Astrocyte (in vitro differentiated cells and primary cell): ENCODE measurements at regions not wholly inside any gene's neighbourhood (a gene's known extent, or its start where the extent isn't known, plus 50 kb on each side); places are given as distances from the start of the nearest gene placed in this dataset.

ENCODE experiments used
- DNase-seq: peaks from one replicate; pipeline ENCODE4 v3.0.0-alpha.2; 2010; ENCODE audit warnings: low read depth
- FAIRE-seq: peaks from 2 replicates; lab custom pipeline; 2011; peaks lifted over from hg19 to GRCh38; lab: Jason Lieb, UNC
- H2AFZ ChIP-seq: 2 replicates; pipeline ENCODE4 v1.6.0; 2012; ENCODE audit warnings: low read depth, low read length, inconsistent platforms
- H3K27ac ChIP-seq: 2 replicates; pipeline ENCODE4 v1.5.1; 2011; ENCODE audit warnings: low read depth, low read length, inconsistent platforms
- H3K27me3 ChIP-seq: 2 replicates; pipeline ENCODE4 v1.6.0; 2011; ENCODE audit warnings: low read length, inconsistent platforms; ENCODE audit not compliant: insufficient read depth
- H3K36me3 ChIP-seq: 2 replicates; pipeline ENCODE4 v1.5.1; 2011; ENCODE audit warnings: low read length, inconsistent platforms; ENCODE audit not compliant: insufficient read depth
- H3K4me1 ChIP-seq: 2 replicates; pipeline ENCODE4 v1.5.1; 2011; ENCODE audit warnings: low read length, inconsistent platforms; ENCODE audit not compliant: insufficient read depth
- H3K4me2 ChIP-seq: 2 replicates; pipeline ENCODE4 v1.6.0; 2012; ENCODE audit warnings: low read length, inconsistent platforms
- H3K4me3 ChIP-seq: 2 replicates; pipeline ENCODE4 v1.5.1; 2011; ENCODE audit warnings: low read depth, mild to moderate bottlenecking, low read length, inconsistent platforms; ENCODE audit not compliant: insufficient read depth
- H3K79me2 ChIP-seq: 2 replicates; pipeline ENCODE4 v1.6.0; 2012; ENCODE audit warnings: mild to moderate bottlenecking, low read length, inconsistent platforms; ENCODE audit not compliant: insufficient read depth
- H3K9ac ChIP-seq: 2 replicates; pipeline ENCODE4 v1.6.0; 2012; ENCODE audit warnings: mild to moderate bottlenecking, low read length, inconsistent platforms
- H3K9me3 ChIP-seq: 2 replicates; pipeline ENCODE4 v1.5.1; 2012; ENCODE audit warnings: low read depth, mild to moderate bottlenecking, low read length, inconsistent platforms; ENCODE audit not compliant: insufficient read depth
- H4K20me1 ChIP-seq: 2 replicates; pipeline ENCODE4 v1.6.0; 2012; ENCODE audit warnings: low read length, inconsistent platforms; ENCODE audit not compliant: insufficient read depth
- H3K27ac Mint-ChIP-seq: one replicate; pipeline ENCODE4 v1.8.0; 2021; ENCODE audit warnings: mild to moderate bottlenecking, mixed read lengths; ENCODE audit not compliant: unreplicated experiment
- H3K27me3 Mint-ChIP-seq: one replicate; pipeline ENCODE4 v1.8.0; 2021; ENCODE audit warnings: low read depth, mixed read lengths; ENCODE audit not compliant: unreplicated experiment
- H3K36me3 Mint-ChIP-seq: one replicate; pipeline ENCODE4 v1.8.0; 2021; ENCODE audit warnings: low read depth, mixed read lengths; ENCODE audit not compliant: unreplicated experiment
- H3K4me1 Mint-ChIP-seq: one replicate; pipeline ENCODE4 v1.8.0; 2021; ENCODE audit warnings: low read depth, mixed read lengths; ENCODE audit not compliant: unreplicated experiment
- H3K4me3 Mint-ChIP-seq: one replicate; pipeline ENCODE4 v1.8.0; 2021; ENCODE audit warnings: mild to moderate bottlenecking, moderate library complexity, mixed read lengths; ENCODE audit not compliant: unreplicated experiment
- H3K9me3 Mint-ChIP-seq: one replicate; pipeline ENCODE4 v1.8.0; 2021; ENCODE audit warnings: mild to moderate bottlenecking, mixed read lengths; ENCODE audit not compliant: unreplicated experiment
- CTCF ChIP-seq: IDR thresholded peaks from 2 replicates; pipeline ENCODE4 v1.5.1; 2011; ENCODE audit warnings: low read depth, mild to moderate bottlenecking, inconsistent platforms, low read length, moderate library complexity; ENCODE audit not compliant: insufficient read depth
- EZH2 ChIP-seq: IDR thresholded peaks from 2 replicates; pipeline ENCODE4 v1.6.1; 2012; ENCODE audit warnings: mild to moderate bottlenecking, low read length, inconsistent platforms; ENCODE audit not compliant: insufficient read depth

- no peak overlapping the region for H3K27ac Mint-ChIP-seq
- H3K36me3 Mint-ChIP-seq = no peaks in the 10 kb centered on the region
- H3K4me1 Mint-ChIP-seq = no peaks in the 10 kb centered on the region
- Histone ChIP-seq H3K9me3 (no peaks in the 10 kb centered on the region), H3K4me2 (no peak overlapping the region), H4K20me1 (no peaks in the 10 kb centered on the region), H3K9ac (no peak overlapping the region), H3K79me2 (no peaks in the 10 kb centered on the region), H2AFZ (no peak overlapping the region), H3K27me3 (no peaks in the 10 kb centered on the region), H3K36me3 (no peaks in the 10 kb centered on the region), H3K4me3 (no peak overlapping the region), H3K27ac (no peak overlapping the region), H3K4me1 (no peaks in the 10 kb centered on the region)
- FAIRE-seq (no peak), DNase-seq (no peak)
- TF ChIP-seq CTCF = no peak
- TF ChIP-seq EZH2 = no peak
- H3K4me3 Mint-ChIP-seq = no peak overlapping the region
- no peaks in the 10 kb centered on the region for H3K27me3 Mint-ChIP-seq
- H3K9me3 Mint-ChIP-seq = no peaks in the 10 kb centered on the region
These were observed 79.6 kb downstream of the DDX53 start for GRCh38 chrX:23079347-23079746.

GRCh38 chrX:23100826-23101225, 101.1 kb downstream of the DDX53 start:
- no peak overlapping the region for H3K27ac ChIP-seq
- no peak overlapping the region for H3K4me3 ChIP-seq
- Mint-ChIP-seq H3K9me3 (no peaks in the 10 kb centered on the region), H3K27ac (no peak overlapping the region), H3K36me3 (no peaks in the 10 kb centered on the region), H3K27me3 (no peaks in the 10 kb centered on the region), H3K4me1 (no peaks in the 10 kb centered on the region), H3K4me3 (no peak overlapping the region)
- DNase-seq = no peak
- H4K20me1 ChIP-seq = no peaks in the 10 kb centered on the region
- no peaks in the 10 kb centered on the region for H3K36me3 ChIP-seq
- no peak overlapping the region for H3K9ac ChIP-seq
- no peak for TF ChIP-seq CTCF
- TF ChIP-seq EZH2 = no peak
- no peaks in the 10 kb centered on the region for H3K79me2 ChIP-seq
- H3K27me3 ChIP-seq = no peaks in the 10 kb centered on the region
- H2AFZ ChIP-seq = no peak overlapping the region
- H3K4me2 ChIP-seq = no peak overlapping the region
- no peaks in the 10 kb centered on the region for H3K9me3 ChIP-seq
- no peak for FAIRE-seq
- no peaks in the 10 kb centered on the region for H3K4me1 ChIP-seq

- Mint-ChIP-seq H3K36me3 (no peaks in the 10 kb centered on the region), H3K27ac (no peak overlapping the region), H3K4me1 (no peaks in the 10 kb centered on the region), H3K27me3 (no peaks in the 10 kb centered on the region), H3K9me3 (no peaks in the 10 kb centered on the region), H3K4me3 (no peak overlapping the region)
- no peak overlapping the region for H3K27ac ChIP-seq
- TF ChIP-seq CTCF (no peak), EZH2 (no peak)
- H3K4me1 ChIP-seq = no peaks in the 10 kb centered on the region
- DNase-seq = no peak
- no peak for FAIRE-seq
- H3K79me2 ChIP-seq = no peaks in the 10 kb centered on the region
- no peaks in the 10 kb centered on the region for H3K9me3 ChIP-seq
- H3K27me3 ChIP-seq = no peaks in the 10 kb centered on the region
- no peaks in the 10 kb centered on the region for H3K36me3 ChIP-seq
- no peaks in the 10 kb centered on the region for H4K20me1 ChIP-seq
- H2AFZ ChIP-seq = no peak overlapping the region
- H3K4me3 ChIP-seq = no peak overlapping the region
- no peak overlapping the region for H3K4me2 ChIP-seq
- no peak overlapping the region for H3K9ac ChIP-seq
These were observed 103.8 kb downstream of the DDX53 start for GRCh38 chrX:23103546-23103945.
